ENCODE measurements at regions not wholly inside any gene's neighbourhood (a gene's known extent, or its start where the extent isn't known, plus 50 kb on each side); places are given as distances from the start of the nearest gene placed in this dataset.
"Not testable (repeated sequence)": the region's sequence is repeated elsewhere in the genome, so short reads cannot be mapped to it uniquely, and the experiment has no call there.

- peak; percentile 1 for DNase-seq (ENCODE audit: low spot score)
Observed at GRCh38 chr1:60813071-60813470, 269.3 kb upstream of the NFIA start.

GRCh38 chr1:60809204-60809980 lies 273.0 kb upstream of the NFIA start:
- DNase-seq (ENCODE audit: low spot score): no peak

- DNase-seq (ENCODE audit: low spot score): no peak
Observed at GRCh38 chr1:60808676-60809075, 273.7 kb upstream of the NFIA start.

GRCh38 chr1:60802884-60803283 lies 279.5 kb upstream of the NFIA start:
- DNase-seq (ENCODE audit: low spot score): no peak

GRCh38 chr1:60797351-60797750 lies 285.0 kb upstream of the NFIA start:
- DNase-seq (ENCODE audit: low spot score): no peak

- no peak for DNase-seq (ENCODE audit: low spot score)
Observed at GRCh38 chr1:60791226-60791625, 291.1 kb upstream of the NFIA start.

- DNase-seq (ENCODE audit: low spot score): not testable (repeated sequence)
Observed at GRCh38 chr1:60773099-60773498, 309.3 kb upstream of the NFIA start.

GRCh38 chr1:60769082-60769481 lies 313.3 kb upstream of the NFIA start:
- DNase-seq (ENCODE audit: low spot score): no peak

GRCh38 chr1:60765204-60765603 lies 317.2 kb upstream of the NFIA start:
- DNase-seq (ENCODE audit: low spot score): no peak

GRCh38 chr1:60764489-60764888 lies 317.9 kb upstream of the NFIA start:
- no peak for DNase-seq (ENCODE audit: low spot score)

GRCh38 chr1:60763741-60764140 lies 318.6 kb upstream of the NFIA start:
- no peak for DNase-seq (ENCODE audit: low spot score)

GRCh38 chr1:60762911-60763310 lies 319.4 kb upstream of the NFIA start:
- no peak for DNase-seq (ENCODE audit: low spot score)

GRCh38 chr1:60762176-60762575 lies 320.2 kb upstream of the NFIA start:
- no peak for DNase-seq (ENCODE audit: low spot score)

- no peak for DNase-seq (ENCODE audit: low spot score)
Observed at GRCh38 chr1:60759291-60759690, 323.1 kb upstream of the NFIA start.

- DNase-seq (ENCODE audit: low spot score): no peak
Observed at GRCh38 chr1:60757485-60757884, 324.9 kb upstream of the NFIA start.

GRCh38 chr1:60753036-60753900 lies 329.1 kb upstream of the NFIA start:
- no peak for DNase-seq (ENCODE audit: low spot score)

GRCh38 chr1:60751306-60751705 lies 331.1 kb upstream of the NFIA start:
- no peak for DNase-seq (ENCODE audit: low spot score)

GRCh38 chr1:60747353-60747752 lies 335.0 kb upstream of the NFIA start:
- DNase-seq (ENCODE audit: low spot score): no peak

GRCh38 chr1:60746278-60746791 lies 336.0 kb upstream of the NFIA start:
- DNase-seq (ENCODE audit: low spot score): no peak

GRCh38 chr1:60745484-60745883 lies 336.9 kb upstream of the NFIA start:
- no peak for DNase-seq (ENCODE audit: low spot score)

GRCh38 chr1:60742339-60742738 lies 340.0 kb upstream of the NFIA start:
- DNase-seq (ENCODE audit: low spot score): no peak

- no peak for DNase-seq (ENCODE audit: low spot score)
Observed at GRCh38 chr1:60740154-60740553, 342.2 kb upstream of the NFIA start.

GRCh38 chr1:60739729-60740128 lies 342.6 kb upstream of the NFIA start:
- DNase-seq (ENCODE audit: low spot score): no peak

Data from A172 (cell line).